ENCODE measurements at regions not wholly inside any gene's neighbourhood (a gene's known extent, or its start where the extent isn't known, plus 50 kb on each side); places are given as distances from the start of the nearest gene placed in this dataset.

- TF ChIP-seq ARNTL (CRISPR knock-in tag; IDR thresholded peaks at IDR 0.05; ENCODE audit: borderline replicate concordance, low read depth), result no peak
- TF ChIP-seq POU6F1 (CRISPR knock-in tag; IDR thresholded peaks at IDR 0.05; ENCODE audit: borderline replicate concordance, low read depth), result no peak
- no peak for TF ChIP-seq ZC3H10 (CRISPR knock-in tag; IDR thresholded peaks at IDR 0.05)
- TF ChIP-seq CREB5 (CRISPR knock-in tag; IDR thresholded peaks at IDR 0.05; ENCODE audit: low read depth), result no peak
- TF ChIP-seq ZFP3 (CRISPR knock-in tag; IDR thresholded peaks at IDR 0.05), result no peak
- no peak for TF ChIP-seq GLIS3 (CRISPR knock-in tag; IDR thresholded peaks at IDR 0.05)
- ATAC-seq, result no peak
Measured at GRCh38 chr9:86643946-86644674, 289.9 kb upstream of the TUT7 start.

- TF ChIP-seq ZNF8 (CRISPR knock-in tag; IDR thresholded peaks at IDR 0.05) (no peak), CREB5 (CRISPR knock-in tag; IDR thresholded peaks at IDR 0.05; ENCODE audit: low read depth) (no peak), TSHZ2 (CRISPR knock-in tag; IDR thresholded peaks at IDR 0.05) (no peak), TCF4 (CRISPR knock-in tag; IDR thresholded peaks at IDR 0.05; ENCODE audit: borderline replicate concordance) (no peak), ZC3H10 (CRISPR knock-in tag; IDR thresholded peaks at IDR 0.05) (no peak), TOX (CRISPR knock-in tag; IDR thresholded peaks at IDR 0.05; ENCODE audit: borderline replicate concordance) (no peak), BACH2 (CRISPR knock-in tag; IDR thresholded peaks at IDR 0.05; ENCODE audit: borderline replicate concordance) (no peak), ZNF70 (CRISPR knock-in tag; IDR thresholded peaks at IDR 0.05) (no peak), ARNTL (CRISPR knock-in tag; IDR thresholded peaks at IDR 0.05; ENCODE audit: borderline replicate concordance, low read depth) (no peak), CSDC2 (CRISPR knock-in tag; IDR thresholded peaks at IDR 0.05) (no peak), ESRRG (CRISPR knock-in tag; IDR thresholded peaks at IDR 0.05) (no peak), ZFP30 (CRISPR knock-in tag; IDR thresholded peaks at IDR 0.05) (no peak), PATZ1 (CRISPR knock-in tag; IDR thresholded peaks at IDR 0.05; ENCODE audit: borderline replicate concordance) (no peak)
- ATAC-seq, result no peak
Measured at GRCh38 chr9:86642721-86643120, 288.5 kb upstream of the TUT7 start.

- no peak for ATAC-seq
- TF ChIP-seq ARNTL (CRISPR knock-in tag; IDR thresholded peaks at IDR 0.05; ENCODE audit: borderline replicate concordance, low read depth), result no peak
- TF ChIP-seq POU6F1 (CRISPR knock-in tag; IDR thresholded peaks at IDR 0.05; ENCODE audit: borderline replicate concordance, low read depth), result no peak
- TF ChIP-seq CSRNP3 (CRISPR knock-in tag; IDR thresholded peaks at IDR 0.05), result no peak
- TF ChIP-seq BACH2 (CRISPR knock-in tag; IDR thresholded peaks at IDR 0.05; ENCODE audit: borderline replicate concordance), result no peak
- no peak for TF ChIP-seq ISL1 (CRISPR knock-in tag; IDR thresholded peaks at IDR 0.05)
- TF ChIP-seq ZC3H10 (CRISPR knock-in tag; IDR thresholded peaks at IDR 0.05), result no peak
- no peak for TF ChIP-seq TCF4 (CRISPR knock-in tag; IDR thresholded peaks at IDR 0.05; ENCODE audit: borderline replicate concordance)
- TF ChIP-seq ZNF8 (CRISPR knock-in tag; IDR thresholded peaks at IDR 0.05), result no peak
- TF ChIP-seq OSR1 (CRISPR knock-in tag; IDR thresholded peaks at IDR 0.05), result no peak
- no peak for TF ChIP-seq ZFP3 (CRISPR knock-in tag; IDR thresholded peaks at IDR 0.05)
- TF ChIP-seq GLIS3 (CRISPR knock-in tag; IDR thresholded peaks at IDR 0.05), result no peak
- no peak for TF ChIP-seq ESRRG (CRISPR knock-in tag; IDR thresholded peaks at IDR 0.05)
- no peak for TF ChIP-seq PATZ1 (CRISPR knock-in tag; IDR thresholded peaks at IDR 0.05; ENCODE audit: borderline replicate concordance)
- TF ChIP-seq TOX (CRISPR knock-in tag; IDR thresholded peaks at IDR 0.05; ENCODE audit: borderline replicate concordance), result no peak
- TF ChIP-seq SNAI2 (CRISPR knock-in tag; IDR thresholded peaks at IDR 0.05), result no peak
- TF ChIP-seq RARB (CRISPR knock-in tag; IDR thresholded peaks at IDR 0.05), result no peak
- TF ChIP-seq CSDC2 (CRISPR knock-in tag; IDR thresholded peaks at IDR 0.05), result no peak
Measured at GRCh38 chr9:86641970-86642369, 287.8 kb upstream of the TUT7 start.
